ENCODE measurements at regions not wholly inside any gene's neighbourhood (a gene's known extent, or its start where the extent isn't known, plus 50 kb on each side); places are given as distances from the start of the nearest gene placed in this dataset.
"Not testable (repeated sequence)": the region's sequence is repeated elsewhere in the genome, so short reads cannot be mapped to it uniquely, and the experiment has no call there.

GRCh38 chr3:152593242-152593641 is 241.7 kb upstream of the P2RY1 start:
- Histone ChIP-seq H3K27me3 (ENCODE audit: control insufficient read depth, insufficient read depth, low read length) (no peaks in the 10 kb centered on the region), H3K4me3 (ENCODE audit: low read depth, low read length) (no peak overlapping the region), H3K4me2 (ENCODE audit: low read length) (no peak overlapping the region)

GRCh38 chr3:152595975-152596821 is 238.7 kb upstream of the P2RY1 start:
- Histone ChIP-seq H3K9ac (no peak overlapping the region), H2AFZ (peak overlapping the region; percentile 42), H3K4me1 (no peaks in the 10 kb centered on the region), H3K36me3 (ENCODE audit: control insufficient read depth, insufficient read depth, low read length) (no peaks in the 10 kb centered on the region), H3K4me3 (ENCODE audit: low read depth, low read length) (no peak overlapping the region), H3K27ac (peak overlapping the region; percentile 54), H3K9me3 (ENCODE audit: control insufficient read depth, low read length) (no peaks in the 10 kb centered on the region), H3K27me3 (ENCODE audit: control insufficient read depth, insufficient read depth, low read length) (no peaks in the 10 kb centered on the region), H3K79me2 (no peaks in the 10 kb centered on the region), H3K4me2 (ENCODE audit: low read length) (no peak overlapping the region)
- TF ChIP-seq CTCF (IDR thresholded peaks at IDR 0.05): no peak

More at GRCh38 chr3:152593242-152593641, 241.7 kb upstream of the P2RY1 start:
- no peaks in the 10 kb centered on the region for H3K4me1 ChIP-seq
- H2AFZ ChIP-seq: no peak overlapping the region
- no peaks in the 10 kb centered on the region for H3K79me2 ChIP-seq
- no peak for TF ChIP-seq CTCF (IDR thresholded peaks at IDR 0.05)
- no peak overlapping the region for H3K27ac ChIP-seq
- H3K9me3 ChIP-seq (ENCODE audit: control insufficient read depth, low read length): no peaks in the 10 kb centered on the region
- no peak overlapping the region for H3K9ac ChIP-seq
- H3K36me3 ChIP-seq (ENCODE audit: control insufficient read depth, insufficient read depth, low read length): no peaks in the 10 kb centered on the region

DNA sequence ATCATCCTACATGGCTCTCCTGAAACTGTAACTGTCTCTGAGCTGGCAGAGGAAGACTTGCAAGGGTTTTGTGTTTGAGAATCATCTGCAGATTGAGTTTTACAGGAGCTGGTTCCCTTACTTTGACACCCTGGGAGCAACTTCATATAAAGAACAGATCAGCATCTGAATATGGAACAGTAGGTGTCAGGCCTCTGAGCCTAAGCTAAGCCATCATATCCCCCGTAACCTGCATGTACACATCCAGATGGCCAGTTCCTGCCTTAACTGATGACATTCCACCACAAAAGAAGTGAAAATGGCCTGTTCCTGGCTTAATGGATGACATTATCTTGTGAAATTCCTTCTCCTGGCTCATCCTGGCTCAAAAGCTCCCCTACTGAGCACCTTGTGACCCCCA is 238.1 kb upstream of the P2RY1 start:
- not testable (repeated sequence) for H3K79me2 ChIP-seq; H3K4me2 ChIP-seq (ENCODE audit: low read length); H3K4me3 ChIP-seq (ENCODE audit: low read depth, low read length)

GRCh38 chr3:152606146-152606545 is 228.8 kb upstream of the P2RY1 start:
- H3K36me3 ChIP-seq (ENCODE audit: control insufficient read depth, insufficient read depth, low read length): no peaks in the 10 kb centered on the region
- H2AFZ ChIP-seq: no peak overlapping the region
- TF ChIP-seq CTCF (IDR thresholded peaks at IDR 0.05): no peak
- H3K9me3 ChIP-seq (ENCODE audit: control insufficient read depth, low read length): no peaks in the 10 kb centered on the region
- H3K9ac ChIP-seq: no peak overlapping the region
- H3K27me3 ChIP-seq (ENCODE audit: control insufficient read depth, insufficient read depth, low read length): no peaks in the 10 kb centered on the region
- H3K4me3 ChIP-seq (ENCODE audit: low read depth, low read length): no peak overlapping the region
- no peaks in the 10 kb centered on the region for H3K4me1 ChIP-seq
- H3K27ac ChIP-seq: no peak overlapping the region
- H3K4me2 ChIP-seq (ENCODE audit: low read length): no peak overlapping the region
- H3K79me2 ChIP-seq: no peaks in the 10 kb centered on the region

More for the DNA sequence above, 238.1 kb upstream of the P2RY1 start:
- H3K36me3 ChIP-seq (ENCODE audit: control insufficient read depth, insufficient read depth, low read length); H3K9me3 ChIP-seq (ENCODE audit: control insufficient read depth, low read length); H3K4me1 ChIP-seq; H3K9ac ChIP-seq; H2AFZ ChIP-seq; H3K27me3 ChIP-seq (ENCODE audit: control insufficient read depth, insufficient read depth, low read length): not testable (repeated sequence)
- peak overlapping the region; percentile 54 for H3K27ac ChIP-seq

DNA sequence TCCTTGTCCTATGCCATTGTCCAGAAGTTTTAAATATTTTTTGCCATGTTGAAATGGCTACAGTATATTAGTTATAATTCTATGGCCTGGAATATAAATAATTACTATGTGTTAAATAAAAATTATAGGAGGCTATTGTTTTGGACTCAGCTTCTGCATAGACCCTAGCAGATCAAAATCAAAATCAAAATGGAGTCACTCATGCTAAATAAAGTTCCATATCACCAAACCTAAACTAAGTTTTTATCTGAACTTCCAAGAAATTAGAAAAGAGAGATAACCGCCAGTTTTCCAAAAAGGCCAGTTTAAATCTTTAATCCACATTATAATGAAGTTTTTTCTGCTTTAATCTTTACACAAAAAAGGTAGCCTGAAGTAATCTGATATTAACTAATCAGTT is 227.8 kb upstream of the P2RY1 start:
- Histone ChIP-seq H3K4me3 (ENCODE audit: low read depth, low read length) (no peak overlapping the region), H3K9me3 (ENCODE audit: control insufficient read depth, low read length) (no peaks in the 10 kb centered on the region), H3K4me1 (no peaks in the 10 kb centered on the region), H3K79me2 (no peaks in the 10 kb centered on the region), H3K4me2 (ENCODE audit: low read length) (no peak overlapping the region), H3K9ac (no peak overlapping the region), H3K27ac (no peak overlapping the region), H3K27me3 (ENCODE audit: control insufficient read depth, insufficient read depth, low read length) (no peaks in the 10 kb centered on the region), H3K36me3 (ENCODE audit: control insufficient read depth, insufficient read depth, low read length) (no peaks in the 10 kb centered on the region), H2AFZ (no peak overlapping the region)
- no peak for TF ChIP-seq CTCF (IDR thresholded peaks at IDR 0.05)

Data from parathyroid adenoma (tissue), 2 donors.